HG03378 (cell line): ENCODE measurements at regions not wholly inside any gene's neighbourhood (a gene's known extent, or its start where the extent isn't known, plus 50 kb on each side); places are given as distances from the start of the nearest gene placed in this dataset.

Experiments used
- ATAC-seq: cut with Tn5 transposase; IDR thresholded peaks from one replicate; pipeline ENCODE4 v1.9.1; 2021; ENCODE audit warnings: mild to moderate bottlenecking, moderate library complexity; ENCODE audit not compliant: unreplicated experiment

GRCh38 chr13:105817498-105817897 is 718.0 kb downstream of the EFNB2 start:
- ATAC-seq, result no peak

GRCh38 chr13:105816994-105817393 is 718.5 kb downstream of the EFNB2 start:
- no peak for ATAC-seq

GRCh38 chr13:105814902-105815250 is 720.6 kb downstream of the EFNB2 start:
- ATAC-seq, result no peak

GRCh38 chr13:105814219-105814901 is 721.1 kb downstream of the EFNB2 start:
- no peak for ATAC-seq

GRCh38 chr13:105806628-105806920 is 728.9 kb downstream of the EFNB2 start:
- ATAC-seq, result no peak

- no peak for ATAC-seq
Observed at GRCh38 chr13:105805892-105806627, 729.4 kb downstream of the EFNB2 start.

GRCh38 chr13:105804561-105805190 is 730.8 kb downstream of the EFNB2 start:
- no peak for ATAC-seq

- no peak for ATAC-seq
Observed at GRCh38 chr13:105799155-105799554, 736.3 kb downstream of the EFNB2 start.

GRCh38 chr13:105798541-105798940 is 736.9 kb downstream of the EFNB2 start:
- no peak for ATAC-seq

- ATAC-seq, result no peak
Observed at GRCh38 chr13:105796081-105796480, 739.4 kb downstream of the EFNB2 start.

- no peak for ATAC-seq
Observed at GRCh38 chr13:105790923-105791322, 744.5 kb downstream of the EFNB2 start.

- ATAC-seq, result no peak
Observed at GRCh38 chr13:105788530-105788929, 746.9 kb downstream of the EFNB2 start.

GRCh38 chr13:105787632-105788031 is 747.8 kb downstream of the EFNB2 start:
- no peak for ATAC-seq

- no peak for ATAC-seq
Observed at GRCh38 chr13:105785436-105785835, 750.0 kb downstream of the EFNB2 start.

- no peak for ATAC-seq
Observed at GRCh38 chr13:105783261-105783660, 752.2 kb downstream of the EFNB2 start.

- ATAC-seq, result no peak
Observed at GRCh38 chr13:105778196-105778595, 757.3 kb downstream of the EFNB2 start.

- no peak for ATAC-seq
Observed at GRCh38 chr13:105774739-105775460, 760.6 kb downstream of the EFNB2 start.

- ATAC-seq, result no peak
Observed at GRCh38 chr13:105773863-105774538, 761.5 kb downstream of the EFNB2 start.

- ATAC-seq, result no peak
Observed at GRCh38 chr13:105773241-105773640, 762.2 kb downstream of the EFNB2 start.

- ATAC-seq, result no peak
Observed at GRCh38 chr13:105764486-105764885, 771.0 kb downstream of the EFNB2 start.

GRCh38 chr13:105763851-105764250 is 771.6 kb downstream of the EFNB2 start:
- no peak for ATAC-seq
